ENCODE measurements at regions not wholly inside any gene's neighbourhood (a gene's known extent, or its start where the extent isn't known, plus 50 kb on each side); places are given as distances from the start of the nearest gene placed in this dataset.

GRCh38 chr9:135268031-135268430, 180.6 kb downstream of the OLFM1 start:
- CTCF ChIA-PET: no interaction called here
- Histone ChIP-seq H3K27me3 (replicated peaks in 1 of 4; ENCODE audit: control extremely low read depth in 1 of 4, control insufficient read depth in 3 of 4, insufficient read depth in 4 of 4, low read length in 3 of 4) (peaks cover 0 to 3% (median 0%) of the 10 kb centered on the region in 4 experiments), H3K9ac (ENCODE audit: low read length) (no peak overlapping the region), H3K79me2 (ENCODE audit: control insufficient read depth, insufficient read depth, low read length) (no peaks in the 10 kb centered on the region), H3K27ac (ENCODE audit: low read length in 2 of 2) (no peak overlapping the region), H3K4me1 (ENCODE audit: control insufficient read depth in 2 of 2, insufficient read depth in 2 of 2, low read length in 2 of 2) (no peaks in the 10 kb centered on the region), H3K4me2 (replicated peaks; ENCODE audit: low read depth, low read length, poor library complexity, severe bottlenecking) (no peak overlapping the region), H3K9me3 (ENCODE audit: control extremely low read depth in 1 of 3, control insufficient read depth in 2 of 3, insufficient read depth in 1 of 3, low read length in 2 of 3) (peaks cover 0 to 3% (median 0%) of the 10 kb centered on the region in 3 donors), H3K36me3 (replicated peaks in 1 of 2; ENCODE audit: control extremely low read depth in 1 of 2, control insufficient read depth in 1 of 2, extremely low read depth in 1 of 2, insufficient read depth in 2 of 2, low read length in 1 of 2) (no peaks in the 10 kb centered on the region), H2AFZ (ENCODE audit: insufficient read depth, low read depth, low read length, poor library complexity, severe bottlenecking) (no peak overlapping the region), H3K4me3 (ENCODE audit: control extremely low read depth in 1 of 5, extremely low read depth in 1 of 5, insufficient read depth in 1 of 5, low read depth in 2 of 5, low read length in 4 of 5) (no peak overlapping the region), H4K20me1 (ENCODE audit: control insufficient read depth, insufficient read depth, low read length, poor library complexity, severe bottlenecking) (no peaks in the 10 kb centered on the region)
- no peak for DNase-seq
- intact Hi-C loops (cut with micrococcal nuclease): no loop called here
- 79% methylated on average over 11 of the region's 12 CpGs for WGBS (ENCODE audit: insufficient coverage)
- ATAC-seq (ENCODE audit: low read depth): no peak
- Mint-ChIP-seq H3K27me3 (peaks cover 6% of the 10 kb centered on the region), H3K9me3 (ENCODE audit: insufficient read depth) (no peaks in the 10 kb centered on the region), H3K27ac (no peak overlapping the region), H3K4me1 (no peaks in the 10 kb centered on the region), H3K4me3 (no peak overlapping the region)
- POLR2A ChIA-PET: no interaction called here
- TF ChIP-seq EZH2 (IDR thresholded peaks at IDR 0.05; ENCODE audit: borderline replicate concordance, insufficient read depth, low read depth, low read length, poor library complexity, severe bottlenecking): no peak
- TF ChIP-seq CTCF (IDR thresholded peaks at IDR 0.05): no peak

DNA sequence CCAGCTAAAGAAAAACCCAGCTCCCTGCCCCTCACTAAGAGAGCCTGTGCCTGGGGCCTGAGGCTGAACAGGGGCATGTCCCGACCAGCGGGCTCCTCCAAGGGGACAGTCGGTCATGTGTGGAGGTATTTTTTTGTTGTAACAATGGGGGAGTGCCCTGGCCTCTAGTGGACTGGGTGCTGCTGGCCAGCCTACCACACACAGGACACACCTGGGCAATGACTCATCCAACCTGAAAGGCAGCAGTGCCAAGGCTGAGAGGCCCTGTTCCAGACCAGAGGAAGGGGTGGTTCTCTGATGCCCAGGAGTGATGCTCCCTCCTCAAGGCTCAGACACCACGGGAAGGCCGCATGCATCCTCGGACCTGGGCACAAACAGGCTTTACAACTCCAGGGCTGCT, 181.5 kb downstream of the OLFM1 start:
- Histone ChIP-seq H2AFZ (ENCODE audit: insufficient read depth, low read depth, low read length, poor library complexity, severe bottlenecking) (no peak overlapping the region), H3K4me2 (replicated peaks; ENCODE audit: low read depth, low read length, poor library complexity, severe bottlenecking) (no peak overlapping the region), H3K79me2 (ENCODE audit: control insufficient read depth, insufficient read depth, low read length) (no peaks in the 10 kb centered on the region), H3K36me3 (replicated peaks in 1 of 2; ENCODE audit: control extremely low read depth in 1 of 2, control insufficient read depth in 1 of 2, extremely low read depth in 1 of 2, insufficient read depth in 2 of 2, low read length in 1 of 2) (no peaks in the 10 kb centered on the region), H3K27me3 (replicated peaks in 1 of 4; ENCODE audit: control extremely low read depth in 1 of 4, control insufficient read depth in 3 of 4, insufficient read depth in 4 of 4, low read length in 3 of 4) (peaks cover 0 to 3% (median 0%) of the 10 kb centered on the region in 4 experiments), H3K4me3 (ENCODE audit: control extremely low read depth in 1 of 5, extremely low read depth in 1 of 5, insufficient read depth in 1 of 5, low read depth in 2 of 5, low read length in 4 of 5) (no peak overlapping the region), H4K20me1 (ENCODE audit: control insufficient read depth, insufficient read depth, low read length, poor library complexity, severe bottlenecking) (no peaks in the 10 kb centered on the region), H3K9ac (ENCODE audit: low read length) (no peak overlapping the region), H3K27ac (ENCODE audit: low read length in 2 of 2) (no peak overlapping the region), H3K9me3 (ENCODE audit: control extremely low read depth in 1 of 3, control insufficient read depth in 2 of 3, insufficient read depth in 1 of 3, low read length in 2 of 3) (peaks cover 0 to 3% (median 0%) of the 10 kb centered on the region in 3 donors), H3K4me1 (ENCODE audit: control insufficient read depth in 2 of 2, insufficient read depth in 2 of 2, low read length in 2 of 2) (no peaks in the 10 kb centered on the region)
- WGBS (ENCODE audit: insufficient coverage): 81% methylated on average over 3 of the region's 6 CpGs
- H3K9me3 Mint-ChIP-seq (ENCODE audit: insufficient read depth): no peaks in the 10 kb centered on the region
- H3K27ac Mint-ChIP-seq: no peak overlapping the region
- peaks cover 6% of the 10 kb centered on the region for H3K27me3 Mint-ChIP-seq
- DNase-seq (no peak), ATAC-seq (ENCODE audit: low read depth) (no peak)
- ChIA-PET POLR2A (no interaction called here), CTCF (no interaction called here)
- H3K4me1 Mint-ChIP-seq: no peaks in the 10 kb centered on the region
- TF ChIP-seq EZH2 (IDR thresholded peaks at IDR 0.05; ENCODE audit: borderline replicate concordance, insufficient read depth, low read depth, low read length, poor library complexity, severe bottlenecking): no peak
- no peak for TF ChIP-seq CTCF (IDR thresholded peaks at IDR 0.05)
- no peak overlapping the region for H3K4me3 Mint-ChIP-seq
- intact Hi-C loops (cut with micrococcal nuclease): no loop called here
